GM12878 (cell line): ENCODE measurements at regions not wholly inside any gene's neighbourhood (a gene's known extent, or its start where the extent isn't known, plus 50 kb on each side); places are given as distances from the start of the nearest gene placed in this dataset.

Experiments
- ATAC-seq: fragments of 200-7000 bp; cut with Tn5 transposase; 3 replicates; pipeline ENCODE4 v1.9.1; 2020; ENCODE audit warnings: mild to moderate bottlenecking, moderate library complexity
- BruUV-seq: library from RNA; stranded (reverse); fragments of 400-500 nt; replicated peaks from 2 replicates; lab custom pipeline; 2021; lab: Mats Ljungman, UMichigan
- CTCF ChIA-PET: fragments of 300-600 bp; sonication (Branson Sonifier 250); formaldehyde crosslinking; extraction: SDS; loops from one replicate; lab custom pipeline; 2021; ENCODE audit warnings: inconsistent platforms; lab: Yijun Ruan, JAX
- POLR2A ChIA-PET: fragments of 350-600 bp; formaldehyde crosslinking; extraction: SDS; loops from one replicate; lab custom pipeline; 2021; ENCODE audit warnings: inconsistent platforms; lab: Charles Lee
- RAD21 ChIA-PET: fragments of 300-600 bp; sonication (Branson Sonifier 250); formaldehyde crosslinking; loops from one replicate; lab custom pipeline; 2023; ENCODE audit warnings: antibody characterized with exemption; ENCODE audit not compliant: unreplicated experiment; lab: Charles Lee
- SMC1A ChIA-PET: fragments of 300-600 bp; sonication (Branson Sonifier 250); formaldehyde crosslinking; loops from one replicate; lab custom pipeline; 2023; ENCODE audit not compliant: unreplicated experiment, uncharacterized antibody; lab: Charles Lee
- DNase-seq: peaks from one replicate; pipeline ENCODE4 v3.0.0-alpha.2; 2011; ENCODE audit warnings: low read depth, low spot score
- FAIRE-seq: peaks from 3 replicates; lab custom pipeline; 2011; peaks lifted over from hg19 to GRCh38; lab: Jason Lieb, UNC
- H2AFZ ChIP-seq: 2 replicates; pipeline ENCODE4 v1.6.0; 2011; ENCODE audit warnings: low read depth, low read length, control low read depth; ENCODE audit not compliant: control insufficient read depth
- H3K27ac ChIP-seq: 2 replicates; pipeline ENCODE4 v1.5.1; 2011; ENCODE audit warnings: control low read depth; ENCODE audit not compliant: control insufficient read depth, insufficient read depth
- H3K27me3 ChIP-seq, 2 experiments: replicated peaks in 1 of 2; 2 replicates each; pipeline versions ENCODE4 v1.6.0 to v1.6.1; 2011; ENCODE audit warnings: low read length in 1 of 2; ENCODE audit not compliant: control insufficient read depth in 2 of 2, insufficient read depth in 2 of 2
- H3K36me3 ChIP-seq, 2 experiments: 2 replicates each; pipeline ENCODE4 v1.5.1; 2011; ENCODE audit warnings: low read length in 1 of 2; ENCODE audit not compliant: control insufficient read depth in 2 of 2, insufficient read depth in 2 of 2
- H3K4me1 ChIP-seq: 2 replicates; pipeline ENCODE4 v1.6.1; 2011; ENCODE audit warnings: mild to moderate bottlenecking, low read length, moderate library complexity, mixed read lengths; ENCODE audit not compliant: control insufficient read depth, insufficient read depth
- H3K4me2 ChIP-seq: 2 replicates; pipeline ENCODE4 v1.6.0; 2011; ENCODE audit warnings: control low read depth; ENCODE audit not compliant: control insufficient read depth, insufficient read depth
- H3K4me3 ChIP-seq: fragments of 200-600 bp; sonication (generic); 2 replicates; pipeline ENCODE4 v1.5.1; 2016
- H3K79me2 ChIP-seq: 2 replicates; pipeline ENCODE4 v1.6.0; 2011; ENCODE audit warnings: low read length; ENCODE audit not compliant: control insufficient read depth, insufficient read depth
- H3K9ac ChIP-seq: 2 replicates; pipeline ENCODE4 v1.8.0; 2011; ENCODE audit warnings: low read length, control low read depth, mixed read lengths; ENCODE audit not compliant: control insufficient read depth, insufficient read depth
- H3K9me3 ChIP-seq: replicated peaks from 3 replicates; pipeline ENCODE4 v1.5.1; 2011; ENCODE audit warnings: mild to moderate bottlenecking, low read length; ENCODE audit not compliant: control insufficient read depth, insufficient read depth
- H4K20me1 ChIP-seq: 2 replicates; pipeline ENCODE4 v1.6.0; 2011; ENCODE audit not compliant: control insufficient read depth, insufficient read depth
- BMI1 ChIP-seq: fragments of 450-650 bp; IDR thresholded peaks from 2 replicates; pipeline ENCODE4 v1.6.1; 2016; ENCODE audit warnings: mild to moderate bottlenecking, moderate library complexity, borderline replicate concordance
- CEBPB ChIP-seq, 2 experiments: fragments of 150-350 bp in 1 of 2; IDR thresholded peaks; 2 replicates each; pipeline ENCODE4 v1.6.1; 2012 to 2014; ENCODE audit warnings: low read depth in 2 of 2, low read length in 2 of 2, borderline replicate concordance in 1 of 2, inconsistent platforms in 1 of 2
- EP300 ChIP-seq, 2 experiments: fragments of 150-350 bp in 1 of 2; IDR thresholded peaks; 2 replicates each; pipeline ENCODE4 v1.6.1; 2011 to 2012; ENCODE audit warnings: low read depth in 2 of 2, low read length in 2 of 2, borderline replicate concordance in 1 of 2, improper control_type of control experiment in 1 of 2, inconsistent platforms in 1 of 2; ENCODE audit not compliant: control insufficient read depth in 1 of 2
- ETV6 ChIP-seq, 2 experiments: fragments of 450-650 bp in 1 of 2; IDR thresholded peaks in 1 of 2; conservative IDR thresholded peaks in 1 of 2; 2 replicates each; pipeline ENCODE4 v1.6.1; 2014; ENCODE audit warnings: antibody characterized with exemption in 1 of 2, borderline replicate concordance in 1 of 2, low read depth in 1 of 2, mild to moderate bottlenecking in 1 of 2, moderate library complexity in 1 of 2
- KAT2A ChIP-seq: conservative IDR thresholded peaks from 2 replicates; pipeline ENCODE4 v1.6.1; 2011; ENCODE audit warnings: low read depth, low read length; ENCODE audit not compliant: control insufficient read depth
- MEF2A ChIP-seq: IDR thresholded peaks from 2 replicates; pipeline ENCODE4 v1.6.1; 2011; ENCODE audit warnings: low read depth, mild to moderate bottlenecking, low read length, moderate library complexity; ENCODE audit not compliant: insufficient read depth
- POLR2AphosphoS2 ChIP-seq: IDR thresholded peaks from 2 replicates; pipeline ENCODE4 v1.6.1; 2011; ENCODE audit warnings: low read depth, mild to moderate bottlenecking, low read length, improper control_type of control experiment, moderate library complexity
- RAD51 ChIP-seq: fragments of 450-650 bp; IDR thresholded peaks from 2 replicates; pipeline ENCODE4 v1.6.1; 2016; ENCODE audit warnings: moderate library complexity, mild to moderate bottlenecking, inconsistent platforms
- SMAD1 ChIP-seq: fragments of 450-650 bp; IDR thresholded peaks from 2 replicates; pipeline ENCODE4 v1.6.1; 2018; ENCODE audit warnings: mild to moderate bottlenecking, low read depth; ENCODE audit not compliant: partially characterized antibody
- SMAD5 ChIP-seq: IDR thresholded peaks from 2 replicates; pipeline ENCODE4 v1.6.1; 2016; ENCODE audit warnings: antibody characterized with exemption, low read depth
- TCF7 ChIP-seq: IDR thresholded peaks from 2 replicates; pipeline ENCODE4 v1.6.1; 2014; ENCODE audit warnings: antibody characterized with exemption, borderline replicate concordance
- WGBS: methylation state at CpG from one replicate; pipeline ENCODE4 v1.1.6; 2016; ENCODE audit warnings: low lambda C conversion rate; ENCODE audit not compliant: insufficient replicate concordance, insufficient coverage; ENCODE audit errors: missing lambda C conversion rate; 5-methylcytosine and 5-hydroxymethylcytosine counted together
- in situ Hi-C: fragments of 300-500 bp; cut with MboI; formaldehyde crosslinking; loops from 9 replicates; pipeline ENCODE4 v1.14.3; 2018; ENCODE audit warnings: mixed read lengths
- intact Hi-C: fragments of 100-400 bp; cut with micrococcal nuclease; formaldehyde crosslinking; loops from one replicate; pipeline ENCODE4 v1.14.2; 2022; ENCODE audit not compliant: unreplicated experiment
- TF ChIP-seq, protein P1 (sequence below): IDR thresholded peaks from 2 replicates; pipeline ENCODE4 v1.6.1; 2012; ENCODE audit warnings: mild to moderate bottlenecking, low read depth, low read length
- TF ChIP-seq, protein P2 (sequence below): fragments of 450-650 bp; IDR thresholded peaks from 2 replicates; pipeline ENCODE4 v1.6.1; 2016; ENCODE audit warnings: mild to moderate bottlenecking, moderate library complexity, borderline replicate concordance

DNA sequence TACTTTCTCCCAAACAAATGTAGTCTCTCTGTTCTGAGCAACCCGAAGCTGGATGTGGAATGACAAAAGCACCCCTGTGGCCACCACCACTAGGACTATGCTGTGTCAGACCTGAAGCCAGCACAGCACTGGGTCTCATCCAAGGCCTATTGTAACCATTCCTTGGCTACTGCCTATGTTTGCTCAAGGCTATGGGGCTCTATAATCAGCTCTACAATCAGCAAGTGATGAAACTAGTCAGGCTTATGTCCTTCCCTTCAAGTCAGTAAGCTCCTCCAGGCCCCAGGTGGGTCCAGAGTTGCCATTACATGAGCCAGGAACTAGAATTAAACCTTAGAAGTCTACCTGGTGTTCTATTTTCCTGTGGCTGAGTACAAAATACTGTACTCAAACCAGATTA lies 370.2 kb downstream of the TBX15 start (continued):
- TF ChIP-seq, protein P1, sequence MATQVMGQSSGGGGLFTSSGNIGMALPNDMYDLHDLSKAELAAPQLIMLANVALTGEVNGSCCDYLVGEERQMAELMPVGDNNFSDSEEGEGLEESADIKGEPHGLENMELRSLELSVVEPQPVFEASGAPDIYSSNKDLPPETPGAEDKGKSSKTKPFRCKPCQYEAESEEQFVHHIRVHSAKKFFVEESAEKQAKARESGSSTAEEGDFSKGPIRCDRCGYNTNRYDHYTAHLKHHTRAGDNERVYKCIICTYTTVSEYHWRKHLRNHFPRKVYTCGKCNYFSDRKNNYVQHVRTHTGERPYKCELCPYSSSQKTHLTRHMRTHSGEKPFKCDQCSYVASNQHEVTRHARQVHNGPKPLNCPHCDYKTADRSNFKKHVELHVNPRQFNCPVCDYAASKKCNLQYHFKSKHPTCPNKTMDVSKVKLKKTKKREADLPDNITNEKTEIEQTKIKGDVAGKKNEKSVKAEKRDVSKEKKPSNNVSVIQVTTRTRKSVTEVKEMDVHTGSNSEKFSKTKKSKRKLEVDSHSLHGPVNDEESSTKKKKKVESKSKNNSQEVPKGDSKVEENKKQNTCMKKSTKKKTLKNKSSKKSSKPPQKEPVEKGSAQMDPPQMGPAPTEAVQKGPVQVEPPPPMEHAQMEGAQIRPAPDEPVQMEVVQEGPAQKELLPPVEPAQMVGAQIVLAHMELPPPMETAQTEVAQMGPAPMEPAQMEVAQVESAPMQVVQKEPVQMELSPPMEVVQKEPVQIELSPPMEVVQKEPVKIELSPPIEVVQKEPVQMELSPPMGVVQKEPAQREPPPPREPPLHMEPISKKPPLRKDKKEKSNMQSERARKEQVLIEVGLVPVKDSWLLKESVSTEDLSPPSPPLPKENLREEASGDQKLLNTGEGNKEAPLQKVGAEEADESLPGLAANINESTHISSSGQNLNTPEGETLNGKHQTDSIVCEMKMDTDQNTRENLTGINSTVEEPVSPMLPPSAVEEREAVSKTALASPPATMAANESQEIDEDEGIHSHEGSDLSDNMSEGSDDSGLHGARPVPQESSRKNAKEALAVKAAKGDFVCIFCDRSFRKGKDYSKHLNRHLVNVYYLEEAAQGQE, result no peak

DNA sequence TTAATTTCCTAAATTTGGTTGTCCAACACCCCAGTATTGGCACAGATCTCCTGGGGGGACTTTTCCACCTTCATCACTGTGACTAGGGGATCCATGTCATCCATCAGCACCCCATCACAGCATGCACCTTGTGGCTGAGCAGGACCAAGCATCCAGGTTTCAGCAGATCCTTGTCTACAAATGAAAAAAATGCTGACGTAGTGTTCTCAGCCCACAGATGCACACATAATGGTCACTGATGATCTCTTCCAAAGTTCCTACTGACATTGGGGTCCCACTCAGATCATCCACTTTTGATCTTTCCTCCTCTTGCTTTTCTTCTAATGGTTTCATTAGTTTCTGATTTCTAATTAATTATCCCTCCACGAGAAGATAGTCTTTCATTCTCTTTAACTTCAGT lies 373.1 kb downstream of the TBX15 start:
- Histone ChIP-seq H3K27me3 (no peaks in the 10 kb centered on the region), H2AFZ (no peak overlapping the region), H3K79me2 (no peaks in the 10 kb centered on the region), H3K36me3 (no peaks in the 10 kb centered on the region), H3K27ac (no peak overlapping the region), H3K4me1 (no peaks in the 10 kb centered on the region), H3K4me2 (no peak overlapping the region), H3K4me3 (no peak overlapping the region), H4K20me1 (no peaks in the 10 kb centered on the region), H3K9ac (no peak overlapping the region), H3K9me3 (no peaks in the 10 kb centered on the region)
- CTCF ChIA-PET, result no interaction called here
- RAD21 ChIA-PET, result no interaction called here
- no peak for DNase-seq
- FAIRE-seq, result no peak
- SMC1A ChIA-PET, result no interaction called here
- in situ Hi-C loops (no loop called here), intact Hi-C loops (no loop called here)
- 24% methylated on average over 2 of the region's 2 CpGs for WGBS
- POLR2A ChIA-PET, result no interaction called here
- BruUV-seq, result no TSS peak
- ATAC-seq, result no peak
- TF ChIP-seq MEF2A (no peak), EP300 (IDR thresholded peaks at IDR 0.05; ENCODE audit: borderline replicate concordance in 1 of 2, control insufficient read depth in 1 of 2, low read depth in 2 of 2, low read length in 2 of 2) (no peak), SMAD1 (no peak), BMI1 (no peak), CEBPB (IDR thresholded peaks at IDR 0.05; ENCODE audit: borderline replicate concordance in 1 of 2, low read depth in 2 of 2, low read length in 2 of 2) (no peak), POLR2AphosphoS2 (no peak), TCF7 (no peak), KAT2A (no peak), SMAD5 (no peak), RAD51 (no peak), ETV6 (conservative IDR thresholded peaks at IDR 0.05 in 1 of 2, IDR thresholded peaks at IDR 0.05 in 1 of 2; ENCODE audit: borderline replicate concordance in 1 of 2, low read depth in 1 of 2) (no peak)
- TF ChIP-seq, protein P2, sequence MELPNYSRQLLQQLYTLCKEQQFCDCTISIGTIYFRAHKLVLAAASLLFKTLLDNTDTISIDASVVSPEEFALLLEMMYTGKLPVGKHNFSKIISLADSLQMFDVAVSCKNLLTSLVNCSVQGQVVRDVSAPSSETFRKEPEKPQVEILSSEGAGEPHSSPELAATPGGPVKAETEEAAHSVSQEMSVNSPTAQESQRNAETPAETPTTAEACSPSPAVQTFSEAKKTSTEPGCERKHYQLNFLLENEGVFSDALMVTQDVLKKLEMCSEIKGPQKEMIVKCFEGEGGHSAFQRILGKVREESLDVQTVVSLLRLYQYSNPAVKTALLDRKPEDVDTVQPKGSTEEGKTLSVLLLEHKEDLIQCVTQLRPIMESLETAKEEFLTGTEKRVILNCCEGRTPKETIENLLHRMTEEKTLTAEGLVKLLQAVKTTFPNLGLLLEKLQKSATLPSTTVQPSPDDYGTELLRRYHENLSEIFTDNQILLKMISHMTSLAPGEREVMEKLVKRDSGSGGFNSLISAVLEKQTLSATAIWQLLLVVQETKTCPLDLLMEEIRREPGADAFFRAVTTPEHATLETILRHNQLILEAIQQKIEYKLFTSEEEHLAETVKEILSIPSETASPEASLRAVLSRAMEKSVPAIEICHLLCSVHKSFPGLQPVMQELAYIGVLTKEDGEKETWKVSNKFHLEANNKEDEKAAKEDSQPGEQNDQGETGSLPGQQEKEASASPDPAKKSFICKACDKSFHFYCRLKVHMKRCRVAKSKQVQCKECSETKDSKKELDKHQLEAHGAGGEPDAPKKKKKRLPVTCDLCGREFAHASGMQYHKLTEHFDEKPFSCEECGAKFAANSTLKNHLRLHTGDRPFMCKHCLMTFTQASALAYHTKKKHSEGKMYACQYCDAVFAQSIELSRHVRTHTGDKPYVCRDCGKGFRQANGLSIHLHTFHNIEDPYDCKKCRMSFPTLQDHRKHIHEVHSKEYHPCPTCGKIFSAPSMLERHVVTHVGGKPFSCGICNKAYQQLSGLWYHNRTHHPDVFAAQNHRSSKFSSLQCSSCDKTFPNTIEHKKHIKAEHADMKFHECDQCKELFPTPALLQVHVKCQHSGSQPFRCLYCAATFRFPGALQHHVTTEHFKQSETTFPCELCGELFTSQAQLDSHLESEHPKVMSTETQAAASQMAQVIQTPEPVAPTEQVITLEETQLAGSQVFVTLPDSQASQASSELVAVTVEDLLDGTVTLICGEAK, result no peak
